GM23338 (cell line): ENCODE measurements at regions not wholly inside any gene's neighbourhood (a gene's known extent, or its start where the extent isn't known, plus 50 kb on each side); places are given as distances from the start of the nearest gene placed in this dataset.
"Not testable (repeated sequence)": the region's sequence is repeated elsewhere in the genome, so short reads cannot be mapped to it uniquely, and the experiment has no call there.

Source experiments
- ATAC-seq: fragments of 200-7000 bp; cut with Tn5 transposase; 3 replicates; pipeline ENCODE4 v1.9.1; 2020
- DNase-seq: peaks from one replicate; pipeline ENCODE4 v3.0.0-alpha.2; 2015; ENCODE audit warnings: low spot score
- H2AFZ ChIP-seq: fragments of 200-600 bp; sonication (generic); 2 replicates; pipeline ENCODE4 v1.8.0; 2016; ENCODE audit warnings: antibody characterized with exemption, mild to moderate bottlenecking, moderate library complexity
- H3F3A ChIP-seq: fragments of 200-600 bp; sonication (generic); replicated peaks from 2 replicates; pipeline ENCODE4 v1.8.0; 2017; ENCODE audit warnings: antibody characterized with exemption, mixed run types, low read depth
- H3K27ac ChIP-seq: fragments of 200-600 bp; sonication (generic); 2 replicates; pipeline ENCODE4 v1.6.1; 2016; ENCODE audit warnings: low read depth
- H3K27me3 ChIP-seq: fragments of 200-600 bp; sonication (generic); 2 replicates; pipeline ENCODE4 v1.8.0; 2016; ENCODE audit warnings: mild to moderate bottlenecking, mixed run types, moderate library complexity; ENCODE audit not compliant: insufficient read depth
- H3K36me3 ChIP-seq: fragments of 200-600 bp; sonication (generic); 2 replicates; pipeline ENCODE4 v1.8.0; 2016; ENCODE audit warnings: mild to moderate bottlenecking; ENCODE audit not compliant: insufficient read depth
- H3K4me1 ChIP-seq: fragments of 200-600 bp; sonication (generic); 2 replicates; pipeline ENCODE4 v1.8.0; 2016; ENCODE audit warnings: mild to moderate bottlenecking, moderate library complexity; ENCODE audit not compliant: insufficient read depth
- H3K4me2 ChIP-seq: fragments of 200-600 bp; sonication (generic); 2 replicates; pipeline ENCODE4 v1.7.1; 2017; ENCODE audit warnings: mixed run types
- H3K4me3 ChIP-seq: fragments of 200-600 bp; sonication (generic); 2 replicates; pipeline ENCODE4 v1.6.1; 2016; ENCODE audit warnings: mixed run types
- H3K79me2 ChIP-seq: fragments of 200-600 bp; sonication (generic); replicated peaks from 2 replicates; pipeline ENCODE4 v1.8.0; 2017; ENCODE audit warnings: mild to moderate bottlenecking; ENCODE audit not compliant: insufficient read depth
- H3K9me2 ChIP-seq: fragments of 200-600 bp; sonication (generic); 2 replicates; pipeline ENCODE4 v1.8.0; 2017; ENCODE audit not compliant: insufficient read depth
- H4K20me1 ChIP-seq: fragments of 200-600 bp; sonication (generic); replicated peaks from 2 replicates; pipeline ENCODE4 v1.8.0; 2017; ENCODE audit warnings: mild to moderate bottlenecking; ENCODE audit not compliant: insufficient read depth
- H3K27ac Mint-ChIP-seq: 2 replicates; pipeline ENCODE4 v1.8.0; 2020; ENCODE audit warnings: inconsistent platforms, mild to moderate bottlenecking, moderate library complexity, mixed read lengths
- H3K27me3 Mint-ChIP-seq: 3 replicates; pipeline ENCODE4 v1.8.0; 2022; ENCODE audit warnings: low read depth, mild to moderate bottlenecking, moderate library complexity, mixed read lengths, inconsistent platforms; ENCODE audit not compliant: insufficient read depth, poor library complexity
- H3K36me3 Mint-ChIP-seq: 3 replicates; pipeline ENCODE4 v1.8.0; 2021; ENCODE audit warnings: low read depth, mild to moderate bottlenecking, inconsistent platforms, moderate library complexity, mixed read lengths
- H3K4me1 Mint-ChIP-seq: 3 replicates; pipeline ENCODE4 v1.8.0; 2020; ENCODE audit warnings: mild to moderate bottlenecking, inconsistent platforms, mixed read lengths
- H3K4me3 Mint-ChIP-seq: 3 replicates; pipeline ENCODE4 v1.8.0; 2021; ENCODE audit warnings: moderate library complexity, mild to moderate bottlenecking, inconsistent platforms, mixed read lengths
- H3K9me3 Mint-ChIP-seq: 3 replicates; pipeline ENCODE4 v1.8.0; 2020; ENCODE audit warnings: moderate library complexity, mild to moderate bottlenecking, inconsistent platforms, mixed read lengths
- POLR2AphosphoS5 ChIP-seq: IDR thresholded peaks from 2 replicates; pipeline ENCODE4 v1.6.1; 2016; ENCODE audit warnings: antibody characterized with exemption, low read depth
- ZNF462 ChIP-seq: fragments of 250-450 bp; sonication (Bioruptor Pico); IDR thresholded peaks from 2 replicates; pipeline ENCODE4 v1.5.0; 2020; ENCODE audit warnings: mild to moderate bottlenecking, moderate library complexity

- not testable (repeated sequence) for H3K27me3 ChIP-seq, H3K79me2 ChIP-seq, H3K4me1 Mint-ChIP-seq, H3K36me3 Mint-ChIP-seq, H3K27ac Mint-ChIP-seq, H3K4me3 ChIP-seq, H4K20me1 ChIP-seq, H2AFZ ChIP-seq, H3K4me1 ChIP-seq, H3K36me3 ChIP-seq, H3K4me3 Mint-ChIP-seq, H3K9me2 ChIP-seq, H3K27ac ChIP-seq, H3K27me3 Mint-ChIP-seq, H3F3A ChIP-seq, H3K4me2 ChIP-seq
- H3K9me3 Mint-ChIP-seq = peaks cover 22% of the 10 kb centered on the region
- DNase-seq = peak; percentile 60
- peak; percentile 34; the same call in 2 of the 3 replicates for ATAC-seq
Measured at GRCh38 chr2:161513295-161514032, 97.4 kb downstream of the TBR1 start.

- Histone ChIP-seq H3K27ac (no peak overlapping the region), H2AFZ (no peak overlapping the region), H4K20me1 (no peaks in the 10 kb centered on the region), H3K4me1 (peaks cover 6% of the 10 kb centered on the region), H3K27me3 (no peaks in the 10 kb centered on the region), H3F3A (no peaks in the 10 kb centered on the region), H3K4me2 (no peak overlapping the region), H3K79me2 (no peaks in the 10 kb centered on the region), H3K9me2 (no peaks in the 10 kb centered on the region), H3K4me3 (no peak overlapping the region), H3K36me3 (no peaks in the 10 kb centered on the region)
- H3K4me1 Mint-ChIP-seq = peaks cover 15% of the 10 kb centered on the region
- no peak overlapping the region for H3K4me3 Mint-ChIP-seq
- DNase-seq = no peak
- no peak overlapping the region for H3K27ac Mint-ChIP-seq
- peaks cover 20% of the 10 kb centered on the region; the same call in 2 of the 3 replicates for H3K9me3 Mint-ChIP-seq
- TF ChIP-seq ZNF462 (CRISPR knock-in tag) = no peak
- no peak for TF ChIP-seq POLR2AphosphoS5
- ATAC-seq = no peak
- H3K27me3 Mint-ChIP-seq = no peaks in the 10 kb centered on the region
- peaks cover 11% of the 10 kb centered on the region; the same call in 2 of the 3 replicates for H3K36me3 Mint-ChIP-seq
Measured at GRCh38 chr2:161522796-161523195, 101.4 kb upstream of the SLC4A10 start.
